ENCODE measurements at regions not wholly inside any gene's neighbourhood (a gene's known extent, or its start where the extent isn't known, plus 50 kb on each side); places are given as distances from the start of the nearest gene placed in this dataset.

DNA sequence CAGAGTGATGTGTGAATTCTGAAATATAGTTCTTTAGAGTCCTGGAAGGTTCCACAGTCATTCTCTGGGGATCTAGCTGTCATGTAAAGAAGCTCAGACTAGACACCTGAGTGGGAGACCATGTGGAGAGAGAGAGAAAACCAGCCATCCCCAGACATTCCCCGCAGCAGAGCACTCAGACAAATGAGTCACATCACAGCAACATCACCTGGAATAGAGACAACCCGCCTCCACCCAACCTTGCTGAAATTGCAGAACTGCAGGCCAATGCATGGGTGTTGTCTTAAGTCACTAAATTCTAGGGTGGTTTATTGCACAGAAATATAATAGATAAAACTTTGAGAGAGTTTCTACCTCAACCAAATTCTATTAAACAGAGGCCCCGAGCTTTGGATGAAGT, 392.0 kb upstream of the DYNLRB2 start:
- TF ChIP-seq, protein P1, sequence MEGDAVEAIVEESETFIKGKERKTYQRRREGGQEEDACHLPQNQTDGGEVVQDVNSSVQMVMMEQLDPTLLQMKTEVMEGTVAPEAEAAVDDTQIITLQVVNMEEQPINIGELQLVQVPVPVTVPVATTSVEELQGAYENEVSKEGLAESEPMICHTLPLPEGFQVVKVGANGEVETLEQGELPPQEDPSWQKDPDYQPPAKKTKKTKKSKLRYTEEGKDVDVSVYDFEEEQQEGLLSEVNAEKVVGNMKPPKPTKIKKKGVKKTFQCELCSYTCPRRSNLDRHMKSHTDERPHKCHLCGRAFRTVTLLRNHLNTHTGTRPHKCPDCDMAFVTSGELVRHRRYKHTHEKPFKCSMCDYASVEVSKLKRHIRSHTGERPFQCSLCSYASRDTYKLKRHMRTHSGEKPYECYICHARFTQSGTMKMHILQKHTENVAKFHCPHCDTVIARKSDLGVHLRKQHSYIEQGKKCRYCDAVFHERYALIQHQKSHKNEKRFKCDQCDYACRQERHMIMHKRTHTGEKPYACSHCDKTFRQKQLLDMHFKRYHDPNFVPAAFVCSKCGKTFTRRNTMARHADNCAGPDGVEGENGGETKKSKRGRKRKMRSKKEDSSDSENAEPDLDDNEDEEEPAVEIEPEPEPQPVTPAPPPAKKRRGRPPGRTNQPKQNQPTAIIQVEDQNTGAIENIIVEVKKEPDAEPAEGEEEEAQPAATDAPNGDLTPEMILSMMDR (IDR thresholded peaks at IDR 0.05): no peak
- TF ChIP-seq POLR2AphosphoS5 (IDR thresholded peaks at IDR 0.05) (no peak), POLR2A (IDR thresholded peaks at IDR 0.05) (no peak), EP300 (IDR thresholded peaks at IDR 0.05) (no peak)

DNA sequence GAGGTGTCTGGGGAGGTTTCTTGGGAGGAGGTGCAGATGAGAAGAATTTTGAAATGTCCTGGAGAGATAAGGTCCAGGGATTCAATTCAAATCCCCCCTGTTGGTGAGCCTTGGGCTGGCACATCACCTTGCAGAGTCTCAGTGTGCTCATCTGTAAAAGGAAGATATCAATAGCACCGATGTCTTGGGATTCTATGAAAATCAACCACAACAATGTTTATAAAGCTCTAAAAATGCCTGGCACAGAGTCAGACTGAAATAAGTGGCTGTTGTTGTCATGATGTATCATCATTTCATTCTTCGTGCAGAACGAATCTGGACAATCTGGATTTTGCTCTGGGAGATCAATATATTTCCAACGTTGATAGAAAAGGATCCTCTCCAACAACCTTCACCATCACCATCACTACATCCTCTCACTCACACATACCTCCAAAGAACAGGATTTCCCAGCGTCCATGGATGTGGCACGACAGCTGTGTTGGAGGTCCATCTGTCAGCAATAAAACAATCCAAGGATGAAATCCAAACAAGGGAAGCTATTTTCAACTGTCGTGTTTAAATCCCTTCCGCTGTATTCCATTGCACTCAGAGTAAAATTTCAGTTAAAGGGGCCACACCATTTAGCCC, 393.7 kb upstream of the DYNLRB2 start:
- H3K4me3 ChIP-seq: no peak overlapping the region
- no peak overlapping the region for H3K27ac ChIP-seq
- H3K4me1 ChIP-seq: no peaks in the 10 kb centered on the region
- TF ChIP-seq POLR2AphosphoS5 (IDR thresholded peaks at IDR 0.05) (no peak), EP300 (IDR thresholded peaks at IDR 0.05) (no peak), POLR2A (IDR thresholded peaks at IDR 0.05) (no peak)
- TF ChIP-seq, protein P1 (IDR thresholded peaks at IDR 0.05): no peak
- H3K36me3 ChIP-seq: no peaks in the 10 kb centered on the region
- ATAC-seq: no peak
- 17 to 49% methylated on average over 5 to 7 of the region's 8 CpGs for WGBS, 2 donors (ENCODE audit: low coverage in 1 of 2)
- peaks cover 0 to 7% (median 0%) of the 10 kb centered on the region in 3 donors for H3K9me3 ChIP-seq
- peaks cover 7% of the 10 kb centered on the region for H3K27me3 ChIP-seq

More for the DNA sequence above, 392.0 kb upstream of the DYNLRB2 start:
- no peaks in the 10 kb centered on the region for H3K9me3 ChIP-seq
- no peaks in the 10 kb centered on the region for H3K4me1 ChIP-seq
- no peaks in the 10 kb centered on the region for H3K36me3 ChIP-seq
- H3K4me3 ChIP-seq: no peak overlapping the region
- ATAC-seq: no peak
- no peak overlapping the region for H3K27ac ChIP-seq
- 94% methylated on average over 2 of the region's 3 CpGs; no CpG with 5 or more reads in 1 of the 2 donors for WGBS, 2 donors (ENCODE audit: low coverage in 1 of 2)
- no peaks in the 10 kb centered on the region for H3K27me3 ChIP-seq

DNA sequence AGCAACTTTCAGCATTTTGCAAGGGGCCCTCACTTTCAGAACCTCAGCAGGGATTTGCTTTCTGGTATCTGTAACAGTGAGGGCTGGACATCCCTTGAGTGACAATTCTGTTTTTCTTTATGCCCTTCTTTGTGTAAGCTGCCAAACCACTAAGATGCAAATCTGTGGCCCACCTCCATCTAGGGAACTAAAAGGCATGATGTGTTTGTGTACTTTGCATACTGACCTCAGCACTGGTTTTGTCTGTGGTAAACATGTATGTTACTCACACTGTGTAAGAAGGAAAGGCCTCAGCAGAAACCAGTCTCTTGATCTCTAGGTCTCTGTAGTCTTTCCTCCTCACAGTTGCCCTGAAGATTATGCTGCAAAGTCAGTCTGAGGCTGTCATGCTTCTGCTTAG, 396.6 kb upstream of the DYNLRB2 start:
- Histone ChIP-seq H3K4me3 (no peak overlapping the region), H3K9me3 (peaks cover 0 to 14% (median 0%) of the 10 kb centered on the region in 3 donors), H3K36me3 (no peaks in the 10 kb centered on the region), H3K4me1 (no peaks in the 10 kb centered on the region), H3K27me3 (peaks cover 7% of the 10 kb centered on the region), H3K27ac (no peak overlapping the region)
- no peak for ATAC-seq
- TF ChIP-seq POLR2A (IDR thresholded peaks at IDR 0.05) (no peak), POLR2AphosphoS5 (IDR thresholded peaks at IDR 0.05) (no peak), EP300 (IDR thresholded peaks at IDR 0.05) (no peak)
- TF ChIP-seq, protein P1 (IDR thresholded peaks at IDR 0.05): no peak

DNA sequence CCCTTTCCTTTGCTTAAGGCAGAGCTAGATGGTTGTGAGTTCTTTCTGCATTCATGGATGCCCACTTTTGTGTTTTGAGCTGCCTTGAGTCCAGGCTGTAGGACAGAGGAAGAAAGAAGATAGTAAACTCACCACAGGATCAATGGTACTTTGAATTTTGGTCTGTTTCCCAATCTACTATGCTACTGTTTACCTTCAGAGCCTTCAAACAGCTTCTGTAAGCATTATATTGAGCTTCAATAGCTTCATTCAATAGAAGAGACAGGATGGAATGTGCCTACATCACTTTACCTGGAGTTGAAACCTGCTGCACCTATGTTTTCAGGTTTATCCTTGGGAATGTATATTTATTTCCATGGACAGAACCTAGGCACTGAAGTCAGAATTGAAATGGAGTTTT, 397.9 kb upstream of the DYNLRB2 start:
- peaks cover 7% of the 10 kb centered on the region for H3K27me3 ChIP-seq
- ATAC-seq: no peak
- peaks cover 0 to 14% (median 0%) of the 10 kb centered on the region in 3 donors for H3K9me3 ChIP-seq
- no peak overlapping the region for H3K4me3 ChIP-seq
- no peaks in the 10 kb centered on the region for H3K36me3 ChIP-seq
- no peak overlapping the region for H3K27ac ChIP-seq
- H3K4me1 ChIP-seq: no peaks in the 10 kb centered on the region
- no peak for TF ChIP-seq POLR2A (IDR thresholded peaks at IDR 0.05)
- TF ChIP-seq POLR2AphosphoS5 (IDR thresholded peaks at IDR 0.05): no peak
- TF ChIP-seq, protein P1 (IDR thresholded peaks at IDR 0.05): no peak
- no peak for TF ChIP-seq EP300 (IDR thresholded peaks at IDR 0.05)

DNA sequence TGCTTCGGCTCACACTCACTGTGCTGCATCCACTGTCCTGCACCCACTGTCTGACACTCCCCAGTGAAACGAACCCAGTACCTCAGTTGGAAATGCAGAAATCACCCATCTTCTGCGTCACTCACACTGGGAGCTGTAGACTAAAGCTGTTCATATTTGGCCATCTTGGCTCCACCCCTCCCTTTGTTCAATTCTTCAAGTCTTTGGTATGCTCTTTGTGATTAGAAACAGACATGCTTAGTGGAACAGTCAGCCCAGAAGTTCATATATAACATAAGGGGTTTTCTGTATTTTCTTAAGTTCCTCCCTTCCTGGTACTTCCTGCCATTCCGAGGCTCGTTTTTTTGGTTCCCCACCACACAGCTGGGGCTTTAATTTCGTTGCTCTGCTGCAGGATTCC, 398.5 kb upstream of the DYNLRB2 start:
- H3K27ac ChIP-seq: no peak overlapping the region
- no peaks in the 10 kb centered on the region for H3K4me1 ChIP-seq
- WGBS, 2 donors (ENCODE audit: low coverage in 1 of 2): 79% methylated on average over 4 of the region's 6 CpGs; no CpG with 5 or more reads in 1 of the 2 donors
- H3K4me3 ChIP-seq: no peak overlapping the region
- ATAC-seq: no peak
- H3K36me3 ChIP-seq: no peaks in the 10 kb centered on the region
- peaks cover 7% of the 10 kb centered on the region for H3K27me3 ChIP-seq
- TF ChIP-seq EP300 (IDR thresholded peaks at IDR 0.05) (no peak), POLR2AphosphoS5 (IDR thresholded peaks at IDR 0.05) (no peak)
- peaks cover 0 to 14% (median 0%) of the 10 kb centered on the region in 3 donors for H3K9me3 ChIP-seq
